HG03039 (cell line): ENCODE measurements at regions not wholly inside any gene's neighbourhood (a gene's known extent, or its start where the extent isn't known, plus 50 kb on each side); places are given as distances from the start of the nearest gene placed in this dataset.
"Not testable (repeated sequence)": the region's sequence is repeated elsewhere in the genome, so short reads cannot be mapped to it uniquely, and the experiment has no call there.

Experiments used
- ATAC-seq: cut with Tn5 transposase; IDR thresholded peaks from one replicate; pipeline ENCODE4 v1.9.1; 2021; ENCODE audit warnings: mild to moderate bottlenecking, moderate library complexity; ENCODE audit not compliant: unreplicated experiment

GRCh38 chr5:123940416-123940815 lies 428.4 kb downstream of the CSNK1G3 start:
- ATAC-seq, result no peak

- no peak for ATAC-seq
These were observed 425.3 kb downstream of the CSNK1G3 start for GRCh38 chr5:123937230-123937629.

DNA sequence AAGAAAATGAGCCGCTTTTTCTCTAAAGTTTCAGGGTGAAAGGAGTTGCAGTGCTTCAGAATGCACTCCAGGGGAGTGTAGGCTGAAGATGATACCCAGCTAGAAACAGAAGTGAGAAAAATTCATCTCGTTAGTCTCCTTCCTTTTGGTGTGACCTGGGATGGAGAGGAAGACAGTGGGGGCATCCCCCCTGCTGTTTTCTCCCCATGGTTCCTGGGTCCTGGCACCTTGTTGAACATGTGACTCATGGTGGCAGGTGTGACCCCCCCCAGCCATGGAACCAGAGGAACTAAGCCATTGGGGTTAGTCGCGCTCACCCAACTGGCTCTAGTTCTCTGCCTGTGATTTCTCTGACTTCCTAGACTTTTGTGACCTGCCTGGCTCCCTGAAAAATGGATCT lies 424.6 kb downstream of the CSNK1G3 start:
- no peak for ATAC-seq

DNA sequence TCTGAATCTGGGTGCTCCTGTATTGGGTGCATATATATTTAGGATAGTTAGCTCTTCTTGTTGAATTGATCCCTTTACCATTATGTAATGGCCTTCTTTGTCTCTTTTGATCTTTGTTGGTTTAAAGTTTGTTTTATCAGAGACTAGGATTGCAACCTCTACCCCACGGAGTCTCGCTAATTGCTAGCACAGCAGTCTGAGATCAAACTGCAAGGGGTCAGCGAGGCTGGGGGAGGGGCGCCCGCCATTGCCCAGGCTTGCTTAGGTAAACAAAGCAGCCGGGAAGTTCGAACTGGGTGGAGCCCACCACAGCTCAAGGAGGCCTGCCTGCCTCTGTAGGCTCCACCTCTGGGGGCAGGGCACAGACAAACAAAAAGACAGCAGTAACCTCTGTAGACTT lies 421.8 kb downstream of the CSNK1G3 start:
- not testable (repeated sequence) for ATAC-seq

- no peak for ATAC-seq
These were observed 417.1 kb downstream of the CSNK1G3 start for GRCh38 chr5:123929055-123929474.

- ATAC-seq, result no peak
These were observed 416.4 kb downstream of the CSNK1G3 start for GRCh38 chr5:123928401-123928800.

DNA sequence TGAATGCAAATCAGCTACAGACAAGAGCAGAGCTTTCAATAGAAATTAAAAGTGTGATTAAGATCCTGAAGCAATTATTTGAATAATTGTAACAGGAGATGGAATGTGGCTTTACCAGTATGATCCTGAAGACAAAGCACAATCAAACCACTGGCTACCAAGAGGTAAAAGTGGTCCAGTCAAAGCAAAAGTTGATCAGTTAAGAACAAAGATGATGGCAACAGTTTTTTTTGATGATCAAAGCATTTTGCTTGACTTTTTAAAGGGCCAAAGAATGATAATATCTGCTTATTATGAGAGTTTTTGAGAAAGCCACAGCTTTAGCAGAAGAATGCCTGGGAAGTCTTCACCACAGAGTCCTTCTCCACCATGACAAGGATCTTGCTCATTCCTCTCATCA lies 409.2 kb downstream of the CSNK1G3 start:
- ATAC-seq, result no peak

DNA sequence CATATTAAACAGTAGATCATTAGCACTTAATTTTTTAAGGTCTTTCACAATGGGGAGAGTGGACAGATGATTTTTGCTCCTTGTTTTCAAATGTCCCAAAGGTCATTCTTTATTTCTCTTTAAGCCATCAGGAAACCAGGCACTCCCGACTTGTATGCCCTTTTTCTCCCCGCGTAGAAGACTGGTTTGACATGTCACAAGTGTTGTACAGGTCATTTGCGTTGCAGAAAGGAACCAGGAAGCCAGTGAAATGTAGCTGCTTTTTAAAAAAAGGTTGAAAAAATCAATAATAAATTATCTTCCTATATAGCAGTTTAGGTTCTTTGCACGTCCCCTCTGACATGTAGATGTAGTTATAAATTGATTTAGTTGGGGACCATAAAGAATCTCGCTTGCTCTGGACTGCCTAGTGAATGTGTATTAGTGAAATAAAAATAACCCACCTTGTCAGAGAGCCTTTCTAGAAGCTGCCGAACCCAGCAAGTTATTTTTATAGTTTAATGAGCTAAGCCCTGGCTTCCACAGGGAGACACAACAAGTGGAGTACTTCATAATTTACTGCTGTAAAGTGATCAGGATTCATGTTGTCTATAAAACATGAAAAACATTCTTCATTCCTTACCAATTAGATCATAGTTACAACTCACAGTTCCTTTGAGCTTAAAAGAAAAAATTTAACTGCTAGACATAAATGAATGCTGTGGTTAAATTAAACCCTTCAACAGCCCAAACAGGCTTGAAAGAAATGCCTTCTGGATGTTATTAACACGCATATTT lies 404.6 kb downstream of the CSNK1G3 start:
- no peak for ATAC-seq

DNA sequence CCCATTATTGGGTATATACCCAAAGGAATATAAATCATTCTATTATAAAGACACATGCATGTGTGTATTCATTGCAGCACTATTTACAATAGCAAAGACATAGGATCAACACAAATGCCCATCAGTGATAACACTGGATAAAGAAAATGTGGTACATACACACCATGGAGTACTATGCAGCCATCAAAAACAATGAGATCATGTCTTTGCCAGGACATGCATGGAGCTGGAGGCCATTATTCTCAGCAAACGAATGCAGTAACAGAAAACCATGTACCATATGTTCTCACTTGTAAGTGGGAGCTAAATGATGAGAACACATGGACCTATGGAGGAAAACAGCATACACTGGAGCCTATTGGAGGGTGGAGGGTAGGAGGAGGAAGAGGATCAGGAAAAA lies 402.4 kb downstream of the CSNK1G3 start:
- ATAC-seq, result no peak

GRCh38 chr5:123907349-123907748 lies 395.4 kb downstream of the CSNK1G3 start:
- ATAC-seq, result no peak

DNA sequence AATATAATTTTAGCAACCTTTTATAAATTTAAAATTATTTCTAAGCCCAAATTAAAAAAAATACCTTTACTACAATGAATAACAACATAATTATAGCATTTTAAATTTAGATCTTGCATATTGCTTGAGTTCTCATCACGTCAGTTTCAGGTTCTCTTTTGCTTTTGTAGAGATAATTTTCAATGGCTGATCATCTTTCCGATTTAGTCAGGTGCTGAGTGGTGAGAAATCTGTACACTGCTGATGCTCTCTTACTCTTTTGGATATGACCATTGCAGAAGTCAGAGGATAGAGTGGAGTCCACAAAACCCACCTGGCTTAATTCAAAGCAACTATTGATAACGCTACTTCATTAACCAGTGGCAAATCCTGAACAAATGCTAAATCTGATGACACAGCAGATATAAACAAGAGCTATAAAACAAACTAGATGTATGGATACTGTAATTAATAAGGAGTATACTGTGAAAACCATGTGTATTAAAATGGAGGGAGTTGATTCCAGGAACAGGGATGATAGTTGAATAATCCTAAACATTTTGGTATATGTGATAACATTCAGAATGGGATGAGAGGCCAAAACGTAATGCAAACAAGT lies 394.8 kb downstream of the CSNK1G3 start:
- no peak for ATAC-seq

DNA sequence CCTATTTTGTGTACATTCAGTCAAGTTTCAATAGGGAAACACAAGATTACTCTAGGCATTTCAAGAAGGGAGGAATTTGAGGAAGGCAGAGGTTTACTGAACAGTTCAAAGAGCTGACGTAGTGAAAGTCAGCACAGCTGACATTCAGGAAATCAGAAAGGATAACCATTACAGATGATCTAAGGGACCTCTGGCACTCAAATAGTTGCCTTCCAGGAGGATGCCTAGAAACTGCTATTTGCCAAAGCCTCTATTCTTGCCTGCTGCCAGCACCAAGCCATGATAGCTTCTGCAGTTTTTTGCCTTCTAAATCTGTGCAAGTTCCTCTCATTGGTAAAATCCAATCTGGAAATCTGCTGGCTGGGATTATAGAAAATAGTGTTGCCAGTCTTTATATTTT lies 373.1 kb downstream of the CSNK1G3 start:
- ATAC-seq, result no peak

DNA sequence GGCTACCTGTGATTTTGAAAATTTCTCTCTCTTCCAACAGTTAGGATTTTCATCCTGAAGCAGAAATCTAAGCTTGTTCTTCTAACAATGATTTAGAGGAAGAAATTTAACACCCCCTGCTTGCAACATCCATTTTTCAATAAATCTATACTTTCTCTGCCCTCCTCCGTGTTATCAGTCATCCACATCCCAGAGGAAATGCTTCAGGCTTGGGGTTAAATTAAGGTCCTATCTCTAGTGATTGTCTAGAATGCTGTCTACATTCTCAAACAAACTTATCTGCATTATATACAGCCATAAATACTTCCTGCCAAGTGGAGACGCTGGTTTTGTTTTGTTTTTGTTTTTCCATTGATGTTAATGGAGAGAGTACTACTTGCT lies 371.0 kb downstream of the CSNK1G3 start:
- no peak for ATAC-seq

GRCh38 chr5:123882319-123882964 lies 370.5 kb downstream of the CSNK1G3 start:
- ATAC-seq, result no peak

DNA sequence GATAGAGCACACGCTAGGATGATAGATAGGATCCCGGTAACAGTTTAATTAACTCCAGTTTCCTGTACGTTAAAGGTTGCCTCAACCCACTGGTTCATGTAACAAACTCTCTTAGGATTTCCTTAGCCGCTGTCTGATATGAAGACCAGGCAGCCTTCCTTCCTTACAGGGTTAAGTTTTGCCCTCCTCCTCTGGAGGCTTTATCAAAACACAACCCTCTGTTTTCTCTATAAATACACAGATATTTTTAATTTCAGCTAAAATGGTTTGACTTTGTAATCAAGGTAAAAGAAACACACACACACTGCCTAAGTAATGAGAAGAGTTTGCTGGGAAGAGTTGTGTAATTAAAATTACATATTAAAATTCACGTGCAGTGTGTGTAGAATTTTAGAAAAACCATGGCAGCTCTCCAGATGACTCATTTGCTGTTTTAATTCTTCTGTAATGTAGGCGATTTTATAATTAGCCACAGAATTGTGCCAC lies 369.8 kb downstream of the CSNK1G3 start:
- ATAC-seq, result no peak

DNA sequence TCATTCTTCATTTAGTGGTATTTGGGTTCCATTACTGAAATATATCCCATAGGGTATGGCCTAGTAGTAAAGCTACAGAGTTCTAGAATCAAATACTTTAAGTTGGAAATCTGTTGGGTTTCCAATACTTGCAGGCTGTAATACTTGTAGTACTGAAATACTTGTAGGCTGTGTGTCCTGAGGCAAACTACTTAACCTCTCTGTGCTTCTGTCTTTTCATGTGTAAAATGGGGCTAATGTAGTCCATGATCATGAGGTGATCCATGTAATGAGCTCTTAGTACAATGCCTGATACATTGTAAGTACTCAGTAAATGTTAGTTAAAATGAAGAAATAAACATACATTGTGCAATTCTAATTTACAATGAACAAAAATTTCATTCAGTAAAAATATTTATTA lies 368.9 kb downstream of the CSNK1G3 start:
- ATAC-seq, result no peak

DNA sequence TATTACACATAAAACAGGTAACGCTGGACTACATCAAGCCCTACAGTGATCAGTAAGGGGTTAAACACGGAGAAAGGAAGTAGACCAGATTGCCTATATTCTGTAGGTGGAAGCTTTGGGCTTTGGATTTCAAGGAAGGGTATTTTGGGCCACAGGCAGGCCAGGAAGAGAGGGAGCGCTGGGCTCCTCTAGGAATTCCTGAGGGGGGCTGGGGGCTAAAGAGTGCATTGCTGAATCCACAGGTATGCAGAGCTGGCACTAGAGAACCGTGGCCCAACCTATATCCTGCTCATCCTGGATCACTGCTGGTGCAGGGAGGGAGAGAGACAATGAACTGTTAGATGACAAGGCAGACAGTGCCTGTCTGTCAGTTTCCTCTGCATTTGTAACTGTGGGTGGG lies 367.1 kb downstream of the CSNK1G3 start:
- no peak for ATAC-seq

DNA sequence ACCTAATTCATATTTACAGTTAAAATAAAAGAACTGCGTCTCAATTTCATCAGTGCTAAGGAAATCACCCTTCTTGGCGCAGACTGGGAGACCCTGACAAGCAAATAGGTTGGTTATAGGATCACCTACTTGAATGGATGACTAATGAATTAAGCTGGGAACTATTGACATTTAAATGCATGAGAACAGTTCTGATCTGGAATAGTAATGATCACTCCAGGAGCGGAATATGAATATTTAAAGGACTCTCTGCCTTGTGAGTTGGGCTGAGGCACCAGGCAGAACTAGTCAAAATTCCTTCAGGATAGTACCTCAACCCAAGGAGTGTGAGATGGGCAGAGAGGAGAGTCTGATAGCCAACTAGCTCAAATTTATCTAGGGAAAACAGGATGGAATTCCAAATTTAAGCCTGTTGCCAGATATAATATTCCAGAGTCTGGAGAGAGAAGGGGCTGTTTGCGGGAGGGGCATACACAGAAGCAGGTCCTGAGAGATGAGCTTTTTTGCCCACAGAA lies 364.4 kb downstream of the CSNK1G3 start:
- ATAC-seq, result no peak

DNA sequence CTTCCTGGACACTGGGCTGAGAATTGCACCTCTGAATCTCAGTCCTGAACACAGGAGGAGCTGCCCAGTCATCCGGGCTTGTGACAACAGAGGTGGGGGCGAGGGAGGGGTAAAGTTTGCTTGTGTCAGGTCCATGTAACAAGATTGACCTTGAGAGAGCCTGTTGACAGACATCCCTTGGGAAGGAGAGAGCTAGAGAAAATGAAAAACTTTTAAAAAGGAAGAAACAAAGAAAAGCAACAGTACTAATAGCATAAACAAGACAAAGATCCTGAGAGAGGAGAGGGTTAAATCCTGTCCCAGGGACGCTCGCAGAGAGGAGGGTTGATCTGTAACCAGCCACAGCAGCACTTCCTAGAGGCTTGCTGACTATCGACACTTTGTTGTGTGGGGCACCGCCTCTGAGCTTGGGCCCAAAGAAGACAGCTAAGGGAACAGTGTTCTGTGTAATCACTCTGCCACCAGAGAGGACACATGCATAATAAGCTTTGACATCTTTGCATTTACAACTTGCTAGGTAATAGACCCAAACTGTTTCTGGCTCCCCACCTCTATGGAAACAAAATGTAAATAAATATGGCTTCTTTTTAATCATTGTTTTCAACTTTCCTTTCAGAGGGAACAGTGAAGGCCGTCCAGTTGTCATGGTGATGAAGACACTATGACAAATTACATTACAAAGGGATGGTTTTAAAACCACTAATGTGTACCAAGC lies 363.7 kb downstream of the CSNK1G3 start:
- ATAC-seq, result no peak

DNA sequence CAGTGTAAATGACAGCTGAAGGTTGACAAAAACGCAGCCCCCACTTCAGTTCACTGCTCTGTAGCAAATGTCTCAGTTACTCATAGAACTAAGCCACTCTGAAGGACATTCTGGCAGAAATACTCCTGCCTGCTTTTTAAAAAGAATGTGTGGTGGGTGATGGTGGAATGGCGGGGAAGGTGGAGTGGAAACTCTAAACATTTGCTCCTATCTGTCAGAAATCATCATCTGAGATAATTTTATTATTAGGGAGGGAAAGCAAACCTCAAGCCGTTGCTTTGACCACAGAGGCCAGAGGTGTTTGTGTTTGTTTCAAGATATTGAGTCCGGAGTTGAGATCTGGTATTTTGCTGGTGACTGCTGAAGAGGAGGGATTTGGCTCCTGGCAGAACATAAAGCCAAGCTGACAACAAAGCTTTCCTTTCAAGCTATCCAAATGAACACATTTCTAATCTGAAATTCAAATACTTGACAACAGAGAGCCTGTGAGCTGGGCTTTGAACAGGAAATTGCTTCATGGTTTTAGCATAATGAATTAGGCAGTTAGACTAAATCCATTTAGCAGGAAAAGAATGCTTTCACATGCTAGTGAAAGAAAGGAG lies 362.7 kb downstream of the CSNK1G3 start:
- ATAC-seq, result no peak

GRCh38 chr5:123873846-123874245 lies 361.9 kb downstream of the CSNK1G3 start:
- ATAC-seq, result no peak
